MCF 10A (cell line): ENCODE measurements at regions not wholly inside any gene's neighbourhood (a gene's known extent, or its start where the extent isn't known, plus 50 kb on each side); places are given as distances from the start of the nearest gene placed in this dataset.

Experiments used
- BruUV-seq: library from RNA; stranded (reverse); fragments of 400-500 nt; replicated peaks from 2 replicates; lab custom pipeline; 2021; lab: Mats Ljungman, UMichigan
- CTCF ChIA-PET: fragments of 300-600 bp; sonication (Branson Sonifier 250); formaldehyde crosslinking; extraction: SDS; loops from one replicate; lab custom pipeline; 2021; ENCODE audit warnings: antibody characterized with exemption, inconsistent platforms; lab: Yijun Ruan, JAX
- POLR2A ChIA-PET: fragments of 300-600, 350-650 bp; sonication (Branson Sonifier 250); formaldehyde crosslinking; extraction: SDS; loops from one replicate; lab custom pipeline; 2020; ENCODE audit warnings: antibody characterized with exemption, inconsistent platforms; lab: Yijun Ruan, JAX
- DNase-seq: peaks from one replicate; pipeline ENCODE4 v3.0.0-alpha.2; 2018; ENCODE audit not compliant: unreplicated experiment
- H3K27ac Mint-ChIP-seq: one replicate; pipeline ENCODE4 v1.8.0; 2022; ENCODE audit warnings: mild to moderate bottlenecking, low read depth, mixed read lengths; ENCODE audit not compliant: unreplicated experiment
- H3K27me3 Mint-ChIP-seq: one replicate; pipeline ENCODE4 v1.8.0; 2022; ENCODE audit warnings: mixed read lengths; ENCODE audit not compliant: insufficient read depth, unreplicated experiment
- H3K36me3 Mint-ChIP-seq: one replicate; pipeline ENCODE4 v1.8.0; 2022; ENCODE audit warnings: mild to moderate bottlenecking, moderate library complexity, mixed read lengths; ENCODE audit not compliant: insufficient read depth, unreplicated experiment
- H3K4me1 Mint-ChIP-seq: one replicate; pipeline ENCODE4 v1.8.0; 2022; ENCODE audit warnings: mixed read lengths; ENCODE audit not compliant: insufficient read depth, unreplicated experiment
- H3K4me3 Mint-ChIP-seq: one replicate; pipeline ENCODE4 v1.8.0; 2022; ENCODE audit warnings: mild to moderate bottlenecking, moderate library complexity, mixed read lengths; ENCODE audit not compliant: unreplicated experiment
- H3K9me3 Mint-ChIP-seq: one replicate; pipeline ENCODE4 v1.8.0; 2022; ENCODE audit warnings: mixed read lengths; ENCODE audit not compliant: unreplicated experiment
- CTCF ChIP-seq: fragments of 200-600 bp; IDR thresholded peaks from one replicate; pipeline ENCODE4 v1.8.0; 2022; ENCODE audit warnings: antibody characterized with exemption, mild to moderate bottlenecking; ENCODE audit not compliant: unreplicated experiment
- intact Hi-C: fragments of 100-400 bp; cut with micrococcal nuclease; formaldehyde crosslinking; loops from 2 replicates; pipeline ENCODE4 v1.14.1; 2022

- Mint-ChIP-seq H3K36me3 (no peaks in the 10 kb centered on the region), H3K27me3 (peaks cover 66% of the 10 kb centered on the region), H3K9me3 (no peaks in the 10 kb centered on the region), H3K4me1 (no peaks in the 10 kb centered on the region), H3K4me3 (no peak overlapping the region), H3K27ac (no peak overlapping the region)
- ChIA-PET CTCF (interaction anchor here (0.7 kb wide), 1 partner anchor 239 kb away, joined by 3 read pairs; no protein-coding TSS in a partner anchor), POLR2A (no interaction called here)
- TF ChIP-seq CTCF: no peak
- DNase-seq: no peak
- intact Hi-C loops: no loop called here
- no TSS peak for BruUV-seq
These were observed 386.1 kb upstream of the COBL start for GRCh38 chr7:51702673-51703072.

GRCh38 chr7:51701935-51702334 is 385.3 kb upstream of the COBL start:
- no peaks in the 10 kb centered on the region for H3K36me3 Mint-ChIP-seq
- H3K4me1 Mint-ChIP-seq: no peaks in the 10 kb centered on the region
- H3K9me3 Mint-ChIP-seq: no peaks in the 10 kb centered on the region
- DNase-seq: no peak
- no peak overlapping the region for H3K4me3 Mint-ChIP-seq
- ChIA-PET POLR2A (interaction anchor here (0.6 to 0.7 kb wide), 2 partner anchors 92 to 1624 kb away, joined by 3 to 4 read pairs; no protein-coding TSS in a partner anchor), CTCF (interaction anchor here (0.7 kb wide), 1 partner anchor 239 kb away, joined by 3 read pairs; no protein-coding TSS in a partner anchor)
- intact Hi-C loops: no loop called here
- BruUV-seq: no TSS peak
- no peak for TF ChIP-seq CTCF
- H3K27ac Mint-ChIP-seq: no peak overlapping the region
- peaks cover 61% of the 10 kb centered on the region for H3K27me3 Mint-ChIP-seq

GRCh38 chr7:51700593-51701215 is 384.1 kb upstream of the COBL start:
- intact Hi-C loops: no loop called here
- ChIA-PET CTCF (no interaction called here), POLR2A (no interaction called here)
- no peaks in the 10 kb centered on the region for H3K36me3 Mint-ChIP-seq
- H3K27me3 Mint-ChIP-seq: peaks cover 61% of the 10 kb centered on the region
- H3K27ac Mint-ChIP-seq: no peak overlapping the region
- no peak overlapping the region for H3K4me3 Mint-ChIP-seq
- no TSS peak for BruUV-seq
- DNase-seq: no peak
- no peaks in the 10 kb centered on the region for H3K4me1 Mint-ChIP-seq
- no peaks in the 10 kb centered on the region for H3K9me3 Mint-ChIP-seq
- no peak for TF ChIP-seq CTCF

- no peak for TF ChIP-seq CTCF
- H3K9me3 Mint-ChIP-seq: no peaks in the 10 kb centered on the region
- no peaks in the 10 kb centered on the region for H3K36me3 Mint-ChIP-seq
- intact Hi-C loops: no loop called here
- ChIA-PET CTCF (no interaction called here), POLR2A (no interaction called here)
- DNase-seq: no peak
- H3K4me3 Mint-ChIP-seq: no peak overlapping the region
- H3K27me3 Mint-ChIP-seq: peaks cover 80% of the 10 kb centered on the region
- no peaks in the 10 kb centered on the region for H3K4me1 Mint-ChIP-seq
- no peak overlapping the region for H3K27ac Mint-ChIP-seq
- no TSS peak for BruUV-seq
These were observed 376.6 kb upstream of the COBL start for GRCh38 chr7:51693258-51693657.
